ENCODE measurements at regions not wholly inside any gene's neighbourhood (a gene's known extent, or its start where the extent isn't known, plus 50 kb on each side); places are given as distances from the start of the nearest gene placed in this dataset.
"Not testable (repeated sequence)": the region's sequence is repeated elsewhere in the genome, so short reads cannot be mapped to it uniquely, and the experiment has no call there.

GRCh38 chr12:33589576-33590114 lies 150.0 kb upstream of the SYT10 start:
- DNase-seq (ENCODE audit: low read depth) = no peak

- DNase-seq (ENCODE audit: low read depth) = no peak
Measured at GRCh38 chr12:33593753-33594152, 154.1 kb upstream of the SYT10 start.

DNA sequence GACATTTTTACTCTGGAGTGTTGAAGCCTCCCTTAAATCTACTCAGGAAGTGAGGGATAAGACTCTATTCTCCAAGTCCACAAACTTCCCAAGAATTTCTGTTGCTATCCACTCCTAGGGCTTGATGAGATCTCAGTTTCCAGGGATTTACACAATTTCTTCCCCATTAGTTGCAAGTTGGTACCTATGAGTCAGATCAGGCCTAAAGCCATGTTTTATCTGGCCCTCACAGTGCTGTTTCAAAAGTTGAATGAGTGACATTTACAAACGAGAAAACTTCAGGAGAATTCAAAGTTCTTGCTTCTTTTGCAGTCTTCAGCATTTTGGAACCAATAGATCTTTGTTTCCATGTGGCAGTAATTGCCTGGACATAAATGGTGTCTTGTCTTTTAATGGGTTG lies 156.4 kb upstream of the SYT10 start:
- DNase-seq (ENCODE audit: low read depth) = no peak

DNA sequence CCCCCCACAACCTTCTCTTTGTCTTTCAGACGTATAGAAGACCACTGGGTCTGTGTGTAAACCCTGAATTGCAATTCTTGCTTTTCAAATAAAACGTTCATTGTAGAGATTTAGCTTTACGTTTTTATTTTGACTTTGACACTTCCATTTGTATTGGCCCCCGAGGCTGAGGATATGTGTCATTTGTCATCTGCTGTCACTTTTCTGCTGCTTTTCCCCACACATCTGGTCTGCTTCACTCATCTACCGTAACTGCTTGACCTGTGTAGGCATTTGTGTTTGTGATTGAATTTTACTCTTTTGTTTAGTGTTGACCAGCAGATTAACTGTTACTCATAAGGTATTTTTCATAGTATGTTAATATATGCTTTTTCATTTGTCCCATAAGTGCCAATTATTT lies 157.2 kb upstream of the SYT10 start:
- no peak for DNase-seq (ENCODE audit: low read depth)

- DNase-seq (ENCODE audit: low read depth) = no peak
Measured at GRCh38 chr12:33602515-33602914, 162.9 kb upstream of the SYT10 start.

DNA sequence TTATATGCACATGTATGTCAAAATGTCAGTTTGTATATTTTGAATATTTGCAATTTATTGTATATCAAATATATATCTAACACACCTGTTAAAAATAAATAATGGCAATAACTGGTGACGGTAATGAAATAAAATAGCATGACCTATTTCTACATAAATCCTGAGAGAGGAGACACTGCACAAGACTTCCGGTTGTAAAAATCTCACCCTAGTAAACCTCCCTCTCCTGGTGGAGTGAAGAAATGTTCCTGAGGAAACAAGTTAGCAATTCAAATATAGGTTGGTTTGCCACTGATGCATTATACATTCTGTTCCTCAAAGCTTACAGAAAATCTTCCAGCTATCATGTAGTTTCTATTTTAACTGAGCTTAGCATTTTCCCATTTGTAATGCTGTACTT lies 166.1 kb upstream of the SYT10 start:
- peak; percentile 11 for DNase-seq (ENCODE audit: low read depth)

DNA sequence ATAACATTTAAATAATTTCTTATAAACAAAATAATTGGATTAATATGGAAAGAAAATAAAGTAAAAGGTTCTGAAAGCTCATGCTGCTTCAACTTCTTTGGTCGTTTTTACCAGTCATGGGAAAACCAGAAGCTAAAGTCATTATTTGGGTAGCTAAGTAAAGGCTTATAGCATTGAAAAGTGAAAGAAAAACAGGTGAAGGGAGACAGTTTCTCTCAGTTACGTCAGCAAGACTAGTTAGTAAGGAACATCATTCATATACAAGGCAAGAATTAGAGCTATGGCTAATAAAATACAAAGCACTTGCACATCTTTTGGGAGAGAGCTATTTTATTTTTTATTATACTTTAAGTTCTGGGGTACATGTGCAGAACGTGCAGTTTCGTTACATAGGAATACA lies 170.3 kb upstream of the SYT10 start:
- no peak for DNase-seq (ENCODE audit: low read depth)

DNA sequence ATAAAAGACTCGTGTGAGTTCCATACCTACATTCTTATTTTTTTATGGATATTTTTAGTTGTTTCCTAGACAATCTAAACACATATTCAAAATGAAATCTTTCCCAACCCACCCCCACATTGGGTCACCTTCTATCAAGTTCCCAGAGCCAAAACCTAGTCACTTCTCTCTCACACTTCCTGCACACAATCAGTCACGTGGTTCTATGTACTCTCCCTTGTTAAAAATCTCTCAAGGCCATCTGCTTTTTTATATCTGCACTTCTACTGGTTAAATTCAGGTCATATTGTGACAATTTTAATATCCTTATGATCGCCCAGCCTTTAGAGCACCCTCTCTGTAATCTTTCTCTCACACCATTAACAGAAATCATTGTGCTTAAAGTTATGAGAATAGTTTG lies 175.0 kb upstream of the SYT10 start:
- DNase-seq (ENCODE audit: low read depth) = no peak

DNA sequence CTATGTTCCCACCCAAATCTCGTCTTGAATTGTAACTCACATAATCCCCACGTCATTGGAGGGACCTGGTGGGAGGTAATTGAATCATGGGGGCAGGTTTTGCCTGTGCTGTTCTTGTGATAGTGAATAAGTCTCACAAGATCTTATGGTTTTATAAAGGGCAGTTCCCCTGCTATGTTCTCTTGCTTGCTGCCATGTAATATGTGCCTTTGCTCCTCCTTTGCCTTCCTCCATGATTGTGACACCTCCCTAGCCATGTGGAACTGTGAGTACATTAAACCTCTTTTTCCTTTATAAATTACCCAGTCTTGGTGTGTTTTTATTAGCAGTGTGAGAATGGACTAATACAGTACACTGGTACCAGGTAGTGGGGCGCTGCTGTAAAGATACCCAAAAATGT lies 177.6 kb upstream of the SYT10 start:
- DNase-seq (ENCODE audit: low read depth) = no peak

DNA sequence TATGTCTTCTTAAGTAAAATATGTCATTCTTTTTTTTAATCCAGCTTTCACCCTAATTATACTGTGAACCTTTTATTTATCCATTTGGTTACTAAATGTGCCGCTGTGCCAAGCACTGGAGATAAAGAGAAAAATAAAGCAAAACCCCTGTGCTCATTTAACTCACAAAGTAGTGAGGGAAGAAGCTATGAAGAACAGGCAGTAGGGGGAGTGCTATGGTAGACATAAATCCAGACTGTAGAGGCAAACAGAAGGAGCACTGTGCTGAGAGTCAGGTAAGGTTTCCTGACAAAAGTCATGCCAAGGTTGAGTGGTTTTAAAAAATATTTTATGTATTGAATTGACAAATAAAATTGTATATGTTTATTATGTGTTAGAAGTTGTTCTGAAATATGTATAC lies 188.5 kb upstream of the SYT10 start:
- no peak for DNase-seq (ENCODE audit: low read depth)

DNA sequence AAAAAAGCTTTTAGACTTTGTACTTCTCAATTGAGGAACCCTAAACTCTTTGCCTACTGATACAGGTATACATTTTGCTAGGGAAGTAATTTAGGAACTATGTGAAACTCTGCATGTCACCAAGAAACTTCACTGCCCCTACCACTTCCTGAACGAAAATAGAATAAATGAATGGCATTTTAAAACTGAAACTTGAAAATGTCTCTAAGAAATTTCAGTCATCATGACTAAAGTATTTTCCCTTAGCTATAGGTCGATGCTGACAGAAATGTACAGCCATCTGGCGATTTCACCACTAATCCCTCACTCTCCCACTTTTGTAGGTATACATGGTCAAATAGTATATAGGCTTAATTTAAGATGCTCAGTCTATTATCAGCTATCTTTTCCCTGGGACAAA lies 194.9 kb upstream of the SYT10 start:
- DNase-seq (ENCODE audit: low read depth) = no peak

DNA sequence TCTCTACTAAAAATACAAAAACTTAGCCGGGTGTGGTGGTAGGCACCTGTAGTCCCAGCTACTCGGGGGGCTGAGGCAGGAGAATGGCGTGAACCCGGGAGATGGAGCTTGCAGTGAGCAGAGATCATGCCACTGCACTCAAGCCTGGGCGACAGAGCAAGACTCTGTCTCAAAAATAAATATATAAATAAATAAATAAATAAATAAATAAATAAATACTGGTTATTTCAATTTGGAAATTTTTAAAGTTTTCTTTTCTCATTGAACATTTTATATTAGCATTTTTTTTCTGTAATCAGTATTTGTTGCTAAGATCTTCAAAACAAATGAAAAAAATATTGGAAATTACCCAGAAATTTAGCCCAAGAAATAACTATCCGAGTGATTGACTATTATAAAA lies 197.3 kb upstream of the SYT10 start:
- not testable (repeated sequence) for DNase-seq (ENCODE audit: low read depth)

GRCh38 chr12:33639975-33640374 lies 200.4 kb upstream of the SYT10 start:
- no peak for DNase-seq (ENCODE audit: low read depth)

DNA sequence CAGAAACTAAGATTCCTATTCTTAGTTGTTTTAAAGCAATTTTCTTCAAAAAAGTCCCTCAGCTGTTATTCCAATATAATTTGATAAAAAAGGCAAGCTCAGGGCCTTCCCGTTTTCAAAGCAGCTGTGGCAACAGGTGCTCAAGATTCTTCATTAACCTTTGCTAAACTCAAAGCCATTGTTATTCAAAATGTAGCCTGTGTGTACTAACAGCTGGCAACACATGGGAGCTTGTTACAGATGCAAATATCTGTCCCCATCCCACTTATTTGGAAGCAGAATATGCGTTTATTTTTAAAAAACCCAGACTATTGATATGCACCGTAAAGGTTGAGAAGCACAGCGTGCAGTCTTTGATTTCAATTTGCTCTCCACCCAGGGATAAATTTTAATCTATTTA lies 210.4 kb upstream of the SYT10 start:
- no peak for DNase-seq (ENCODE audit: low read depth)

DNA sequence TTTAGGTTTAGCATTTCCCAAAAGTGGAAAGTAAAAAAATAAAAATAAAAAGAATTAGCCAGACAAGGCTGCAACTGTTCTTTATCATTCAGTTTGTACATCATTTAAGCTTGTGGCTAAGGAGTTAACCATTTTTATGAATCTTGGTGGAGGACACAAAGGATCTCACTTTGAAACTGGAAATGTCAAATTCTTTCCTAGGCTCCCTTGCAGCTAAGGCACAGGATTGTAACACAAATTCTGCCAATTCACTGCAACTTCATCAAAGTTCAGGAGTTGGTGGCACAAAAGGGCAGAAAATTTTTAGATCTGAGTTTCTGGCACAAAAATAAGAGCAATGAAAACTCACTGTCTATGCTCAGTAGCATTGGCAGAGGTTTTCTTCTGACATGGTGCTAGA lies 211.2 kb upstream of the SYT10 start:
- DNase-seq (ENCODE audit: low read depth) = no peak

- DNase-seq (ENCODE audit: low read depth) = no peak
Measured at GRCh38 chr12:33653362-33653761, 213.7 kb upstream of the SYT10 start.

DNA sequence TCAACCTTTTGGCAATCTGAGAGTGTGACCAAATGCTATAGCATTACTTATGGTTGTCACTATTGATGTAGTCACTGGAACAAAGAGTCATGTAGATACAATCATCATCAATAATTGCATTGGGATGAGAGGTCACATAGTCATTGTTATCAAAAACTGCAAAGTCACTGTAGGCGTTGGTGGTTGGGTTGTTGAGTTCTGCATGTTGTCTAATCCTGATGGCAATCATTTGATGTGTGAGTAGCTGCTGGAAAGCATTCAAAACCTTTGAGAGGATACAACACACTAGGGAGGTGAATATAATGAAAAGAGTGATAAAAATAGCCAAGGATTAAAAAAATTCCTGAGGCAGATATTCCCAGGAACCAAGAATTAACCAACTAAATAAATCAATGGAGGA lies 214.7 kb upstream of the SYT10 start:
- no peak for DNase-seq (ENCODE audit: low read depth)

DNA sequence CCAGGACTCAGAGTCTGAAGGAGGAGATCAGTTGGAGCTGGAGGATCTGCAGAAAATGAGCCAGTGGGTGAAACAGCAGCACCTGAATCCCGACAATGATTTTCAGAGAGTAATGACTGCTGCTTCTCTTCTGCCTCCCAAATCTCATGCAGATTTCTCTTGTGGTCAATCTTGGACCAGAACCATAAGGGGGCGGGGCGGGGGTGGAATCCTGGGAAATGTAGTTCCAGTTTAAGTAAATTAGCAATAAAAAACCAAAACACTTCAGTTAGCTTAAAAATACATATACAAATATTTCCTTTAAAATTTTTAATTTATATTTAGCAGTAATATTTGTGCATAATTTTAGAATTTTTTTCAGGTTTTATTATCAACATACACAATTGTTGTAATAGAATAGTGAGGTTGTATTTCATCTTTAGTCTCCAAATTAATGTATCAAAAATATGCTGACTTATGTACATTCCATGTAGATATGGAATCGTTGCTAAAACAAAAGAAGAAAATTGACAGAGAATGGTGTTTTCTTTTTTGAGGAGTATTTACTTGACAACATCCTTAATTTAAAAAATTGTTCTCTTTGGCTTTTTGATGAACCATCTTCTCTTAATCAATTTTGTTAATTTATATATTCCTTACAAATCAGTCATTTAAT lies 223.5 kb upstream of the SYT10 start:
- no peak for DNase-seq (ENCODE audit: low read depth)

DNA sequence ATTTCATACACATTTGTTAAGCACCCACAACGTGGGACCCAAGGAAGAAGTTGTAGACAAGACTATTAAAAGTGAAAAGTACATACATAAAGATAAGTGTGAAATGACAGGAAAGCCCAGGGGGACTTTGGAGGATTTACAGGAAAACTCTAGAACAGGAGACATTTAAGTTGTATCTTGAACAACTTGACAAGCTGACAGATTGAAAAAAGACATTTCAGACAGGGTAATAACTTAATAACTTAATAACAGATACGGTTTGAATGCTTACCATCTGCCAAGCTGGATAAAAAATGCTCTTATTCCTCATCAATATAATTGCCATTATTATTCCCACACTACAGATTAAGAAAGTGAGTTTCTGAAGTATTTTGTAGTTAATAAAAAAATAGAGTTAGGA lies 229.7 kb upstream of the SYT10 start:
- DNase-seq (ENCODE audit: low read depth) = no peak

GRCh38 chr12:33670284-33670683 lies 230.7 kb upstream of the SYT10 start:
- no peak for DNase-seq (ENCODE audit: low read depth)

DNA sequence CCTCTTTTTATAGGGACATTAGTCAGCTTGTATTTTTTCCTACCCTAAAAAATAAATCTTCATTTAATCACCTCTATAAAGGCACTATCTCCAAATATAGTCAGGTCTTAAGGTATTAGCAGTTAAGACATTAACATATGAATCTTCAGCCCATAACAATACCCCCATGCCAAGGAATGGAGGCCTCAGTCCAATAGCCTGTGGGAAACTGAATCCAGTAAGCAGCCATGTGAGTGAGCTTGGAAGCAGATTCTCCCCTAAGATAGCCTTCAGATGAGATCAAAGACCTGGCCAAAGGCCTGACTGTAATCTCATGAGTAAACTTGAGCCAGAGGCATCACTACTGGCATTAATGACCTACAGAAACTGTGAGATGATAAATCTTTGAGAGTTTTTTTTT lies 232.1 kb upstream of the SYT10 start:
- no peak for DNase-seq (ENCODE audit: low read depth)

GRCh38 chr12:33672836-33673577 lies 233.4 kb upstream of the SYT10 start:
- DNase-seq (ENCODE audit: low read depth) = no peak

GRCh38 chr12:33676866-33677265 lies 237.2 kb upstream of the SYT10 start:
- no peak for DNase-seq (ENCODE audit: low read depth)
